GM23338 (cell line): ENCODE measurements at regions not wholly inside any gene's neighbourhood (a gene's known extent, or its start where the extent isn't known, plus 50 kb on each side); places are given as distances from the start of the nearest gene placed in this dataset.

Experiments
- ATAC-seq: fragments of 200-7000 bp; cut with Tn5 transposase; 3 replicates; pipeline ENCODE4 v1.9.1; 2020
- DNase-seq: peaks from one replicate; pipeline ENCODE4 v3.0.0-alpha.2; 2015; ENCODE audit warnings: low spot score
- H2AFZ ChIP-seq: fragments of 200-600 bp; sonication (generic); 2 replicates; pipeline ENCODE4 v1.8.0; 2016; ENCODE audit warnings: antibody characterized with exemption, mild to moderate bottlenecking, moderate library complexity
- H3F3A ChIP-seq: fragments of 200-600 bp; sonication (generic); replicated peaks from 2 replicates; pipeline ENCODE4 v1.8.0; 2017; ENCODE audit warnings: antibody characterized with exemption, mixed run types, low read depth
- H3K27ac ChIP-seq: fragments of 200-600 bp; sonication (generic); 2 replicates; pipeline ENCODE4 v1.6.1; 2016; ENCODE audit warnings: low read depth
- H3K27me3 ChIP-seq: fragments of 200-600 bp; sonication (generic); 2 replicates; pipeline ENCODE4 v1.8.0; 2016; ENCODE audit warnings: mild to moderate bottlenecking, mixed run types, moderate library complexity; ENCODE audit not compliant: insufficient read depth
- H3K36me3 ChIP-seq: fragments of 200-600 bp; sonication (generic); 2 replicates; pipeline ENCODE4 v1.8.0; 2016; ENCODE audit warnings: mild to moderate bottlenecking; ENCODE audit not compliant: insufficient read depth
- H3K4me1 ChIP-seq: fragments of 200-600 bp; sonication (generic); 2 replicates; pipeline ENCODE4 v1.8.0; 2016; ENCODE audit warnings: mild to moderate bottlenecking, moderate library complexity; ENCODE audit not compliant: insufficient read depth
- H3K4me2 ChIP-seq: fragments of 200-600 bp; sonication (generic); 2 replicates; pipeline ENCODE4 v1.7.1; 2017; ENCODE audit warnings: mixed run types
- H3K4me3 ChIP-seq: fragments of 200-600 bp; sonication (generic); 2 replicates; pipeline ENCODE4 v1.6.1; 2016; ENCODE audit warnings: mixed run types
- H3K79me2 ChIP-seq: fragments of 200-600 bp; sonication (generic); replicated peaks from 2 replicates; pipeline ENCODE4 v1.8.0; 2017; ENCODE audit warnings: mild to moderate bottlenecking; ENCODE audit not compliant: insufficient read depth
- H3K9me2 ChIP-seq: fragments of 200-600 bp; sonication (generic); 2 replicates; pipeline ENCODE4 v1.8.0; 2017; ENCODE audit not compliant: insufficient read depth
- H4K20me1 ChIP-seq: fragments of 200-600 bp; sonication (generic); replicated peaks from 2 replicates; pipeline ENCODE4 v1.8.0; 2017; ENCODE audit warnings: mild to moderate bottlenecking; ENCODE audit not compliant: insufficient read depth
- H3K27ac Mint-ChIP-seq: 2 replicates; pipeline ENCODE4 v1.8.0; 2020; ENCODE audit warnings: inconsistent platforms, mild to moderate bottlenecking, moderate library complexity, mixed read lengths
- H3K27me3 Mint-ChIP-seq: 3 replicates; pipeline ENCODE4 v1.8.0; 2022; ENCODE audit warnings: low read depth, mild to moderate bottlenecking, moderate library complexity, mixed read lengths, inconsistent platforms; ENCODE audit not compliant: insufficient read depth, poor library complexity
- H3K36me3 Mint-ChIP-seq: 3 replicates; pipeline ENCODE4 v1.8.0; 2021; ENCODE audit warnings: low read depth, mild to moderate bottlenecking, inconsistent platforms, moderate library complexity, mixed read lengths
- H3K4me1 Mint-ChIP-seq: 3 replicates; pipeline ENCODE4 v1.8.0; 2020; ENCODE audit warnings: mild to moderate bottlenecking, inconsistent platforms, mixed read lengths
- H3K4me3 Mint-ChIP-seq: 3 replicates; pipeline ENCODE4 v1.8.0; 2021; ENCODE audit warnings: moderate library complexity, mild to moderate bottlenecking, inconsistent platforms, mixed read lengths
- H3K9me3 Mint-ChIP-seq: 3 replicates; pipeline ENCODE4 v1.8.0; 2020; ENCODE audit warnings: moderate library complexity, mild to moderate bottlenecking, inconsistent platforms, mixed read lengths
- CREB1 ChIP-seq: fragments of 250-450 bp; sonication (Bioruptor Pico); IDR thresholded peaks from 2 replicates; pipeline ENCODE4 v1.5.0; 2020; ENCODE audit warnings: low read depth, mild to moderate bottlenecking, moderate library complexity
- ETS1 ChIP-seq: IDR thresholded peaks from 2 replicates; pipeline ENCODE4 v1.6.1; 2016; ENCODE audit warnings: antibody characterized with exemption
- EZH2 ChIP-seq: fragments of 200-600 bp; sonication (generic); IDR thresholded peaks from one replicate; pipeline ENCODE4 v1.8.0; 2017; ENCODE audit warnings: antibody characterized with exemption, mild to moderate bottlenecking, low read depth; ENCODE audit not compliant: unreplicated experiment
- EZH2phosphoT487 ChIP-seq: fragments of 200-600 bp; sonication (generic); IDR thresholded peaks from one replicate; pipeline ENCODE4 v1.8.1; 2018; ENCODE audit warnings: antibody characterized with exemption; ENCODE audit not compliant: unreplicated experiment
- JUNB ChIP-seq: IDR thresholded peaks from one replicate; pipeline ENCODE4 v1.6.1; 2016; ENCODE audit warnings: antibody characterized with exemption; ENCODE audit not compliant: unreplicated experiment
- NANOG ChIP-seq: IDR thresholded peaks from 2 replicates; pipeline ENCODE4 v1.6.1; 2016; ENCODE audit warnings: antibody characterized with exemption, borderline replicate concordance
- POLR2AphosphoS5 ChIP-seq: IDR thresholded peaks from 2 replicates; pipeline ENCODE4 v1.6.1; 2016; ENCODE audit warnings: antibody characterized with exemption, low read depth
- REST ChIP-seq: IDR thresholded peaks from one replicate; pipeline ENCODE4 v1.6.1; 2018; ENCODE audit warnings: antibody characterized with exemption; ENCODE audit not compliant: unreplicated experiment
- STAT1 ChIP-seq: IDR thresholded peaks from one replicate; pipeline ENCODE4 v1.6.1; 2016; ENCODE audit warnings: antibody characterized with exemption; ENCODE audit not compliant: unreplicated experiment
- ZNF114 ChIP-seq: fragments of 250-450 bp; sonication (Bioruptor Pico); IDR thresholded peaks from 2 replicates; pipeline ENCODE4 v1.5.0; 2020; ENCODE audit warnings: mild to moderate bottlenecking, moderate library complexity
- ZNF331 ChIP-seq: fragments of 250-450 bp; sonication (Bioruptor Pico); IDR thresholded peaks from 2 replicates; pipeline ENCODE4 v1.5.0; 2020; ENCODE audit warnings: low read depth, mild to moderate bottlenecking, moderate library complexity
- TF ChIP-seq, protein P1 (sequence below): fragments of 250-450 bp; sonication (Bioruptor Pico); IDR thresholded peaks from 2 replicates; pipeline ENCODE4 v1.5.0; 2020; ENCODE audit warnings: mild to moderate bottlenecking, moderate library complexity
- TF ChIP-seq, protein P2 (sequence below), 2 experiments: fragments of 200-600 bp in 1 of 2; sonication (generic) in 1 of 2; conservative IDR thresholded peaks; 2 replicates each; pipeline versions ENCODE4 v1.5.1 to v1.6.1; 2016 to 2017; ENCODE audit warnings: antibody characterized with exemption in 2 of 2, low read depth in 2 of 2, mild to moderate bottlenecking in 2 of 2, moderate library complexity in 1 of 2

GRCh38 chr2:193303464-193303863 lies 1108.7 kb upstream of the TMEFF2 start:
- Mint-ChIP-seq H3K9me3 (no peaks in the 10 kb centered on the region), H3K4me3 (no peak overlapping the region), H3K27ac (no peak overlapping the region), H3K36me3 (no peaks in the 10 kb centered on the region), H3K27me3 (no peaks in the 10 kb centered on the region), H3K4me1 (peaks cover 10% of the 10 kb centered on the region)
- Histone ChIP-seq H3K27me3 (no peaks in the 10 kb centered on the region), H3K79me2 (no peaks in the 10 kb centered on the region), H2AFZ (no peak overlapping the region), H3K4me2 (no peak overlapping the region), H3K36me3 (no peaks in the 10 kb centered on the region), H3K4me3 (no peak overlapping the region), H3K27ac (no peak overlapping the region), H3K4me1 (peaks cover 5% of the 10 kb centered on the region), H4K20me1 (no peaks in the 10 kb centered on the region), H3F3A (no peaks in the 10 kb centered on the region), H3K9me2 (no peaks in the 10 kb centered on the region)
- TF ChIP-seq, protein P1, sequence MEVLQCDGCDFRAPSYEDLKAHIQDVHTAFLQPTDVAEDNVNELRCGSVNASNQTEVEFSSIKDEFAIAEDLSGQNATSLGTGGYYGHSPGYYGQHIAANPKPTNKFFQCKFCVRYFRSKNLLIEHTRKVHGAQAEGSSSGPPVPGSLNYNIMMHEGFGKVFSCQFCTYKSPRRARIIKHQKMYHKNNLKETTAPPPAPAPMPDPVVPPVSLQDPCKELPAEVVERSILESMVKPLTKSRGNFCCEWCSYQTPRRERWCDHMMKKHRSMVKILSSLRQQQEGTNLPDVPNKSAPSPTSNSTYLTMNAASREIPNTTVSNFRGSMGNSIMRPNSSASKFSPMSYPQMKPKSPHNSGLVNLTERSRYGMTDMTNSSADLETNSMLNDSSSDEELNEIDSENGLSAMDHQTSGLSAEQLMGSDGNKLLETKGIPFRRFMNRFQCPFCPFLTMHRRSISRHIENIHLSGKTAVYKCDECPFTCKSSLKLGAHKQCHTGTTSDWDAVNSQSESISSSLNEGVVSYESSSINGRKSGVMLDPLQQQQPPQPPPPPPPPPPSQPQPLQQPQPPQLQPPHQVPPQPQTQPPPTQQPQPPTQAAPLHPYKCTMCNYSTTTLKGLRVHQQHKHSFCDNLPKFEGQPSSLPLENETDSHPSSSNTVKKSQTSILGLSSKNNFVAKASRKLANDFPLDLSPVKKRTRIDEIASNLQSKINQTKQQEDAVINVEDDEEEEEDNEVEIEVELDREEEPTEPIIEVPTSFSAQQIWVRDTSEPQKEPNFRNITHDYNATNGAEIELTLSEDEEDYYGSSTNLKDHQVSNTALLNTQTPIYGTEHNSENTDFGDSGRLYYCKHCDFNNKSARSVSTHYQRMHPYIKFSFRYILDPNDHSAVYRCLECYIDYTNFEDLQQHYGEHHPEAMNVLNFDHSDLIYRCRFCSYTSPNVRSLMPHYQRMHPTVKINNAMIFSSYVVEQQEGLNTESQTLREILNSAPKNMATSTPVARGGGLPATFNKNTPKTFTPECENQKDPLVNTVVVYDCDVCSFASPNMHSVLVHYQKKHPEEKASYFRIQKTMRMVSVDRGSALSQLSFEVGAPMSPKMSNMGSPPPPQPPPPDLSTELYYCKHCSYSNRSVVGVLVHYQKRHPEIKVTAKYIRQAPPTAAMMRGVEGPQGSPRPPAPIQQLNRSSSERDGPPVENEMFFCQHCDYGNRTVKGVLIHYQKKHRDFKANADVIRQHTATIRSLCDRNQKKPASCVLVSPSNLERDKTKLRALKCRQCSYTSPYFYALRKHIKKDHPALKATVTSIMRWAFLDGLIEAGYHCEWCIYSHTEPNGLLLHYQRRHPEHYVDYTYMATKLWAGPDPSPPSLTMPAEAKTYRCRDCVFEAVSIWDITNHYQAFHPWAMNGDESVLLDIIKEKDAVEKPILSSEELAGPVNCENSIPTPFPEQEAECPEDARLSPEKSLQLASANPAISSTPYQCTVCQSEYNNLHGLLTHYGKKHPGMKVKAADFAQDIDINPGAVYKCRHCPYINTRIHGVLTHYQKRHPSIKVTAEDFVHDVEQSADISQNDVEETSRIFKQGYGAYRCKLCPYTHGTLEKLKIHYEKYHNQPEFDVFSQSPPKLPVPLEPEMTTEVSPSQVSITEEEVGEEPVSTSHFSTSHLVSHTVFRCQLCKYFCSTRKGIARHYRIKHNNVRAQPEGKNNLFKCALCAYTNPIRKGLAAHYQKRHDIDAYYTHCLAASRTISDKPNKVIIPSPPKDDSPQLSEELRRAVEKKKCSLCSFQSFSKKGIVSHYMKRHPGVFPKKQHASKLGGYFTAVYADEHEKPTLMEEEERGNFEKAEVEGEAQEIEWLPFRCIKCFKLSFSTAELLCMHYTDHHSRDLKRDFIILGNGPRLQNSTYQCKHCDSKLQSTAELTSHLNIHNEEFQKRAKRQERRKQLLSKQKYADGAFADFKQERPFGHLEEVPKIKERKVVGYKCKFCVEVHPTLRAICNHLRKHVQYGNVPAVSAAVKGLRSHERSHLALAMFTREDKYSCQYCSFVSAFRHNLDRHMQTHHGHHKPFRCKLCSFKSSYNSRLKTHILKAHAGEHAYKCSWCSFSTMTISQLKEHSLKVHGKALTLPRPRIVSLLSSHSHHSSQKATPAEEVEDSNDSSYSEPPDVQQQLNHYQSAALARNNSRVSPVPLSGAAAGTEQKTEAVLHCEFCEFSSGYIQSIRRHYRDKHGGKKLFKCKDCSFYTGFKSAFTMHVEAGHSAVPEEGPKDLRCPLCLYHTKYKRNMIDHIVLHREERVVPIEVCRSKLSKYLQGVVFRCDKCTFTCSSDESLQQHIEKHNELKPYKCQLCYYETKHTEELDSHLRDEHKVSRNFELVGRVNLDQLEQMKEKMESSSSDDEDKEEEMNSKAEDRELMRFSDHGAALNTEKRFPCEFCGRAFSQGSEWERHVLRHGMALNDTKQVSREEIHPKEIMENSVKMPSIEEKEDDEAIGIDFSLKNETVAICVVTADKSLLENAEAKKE (CRISPR knock-in tag) = no peak
- TF ChIP-seq REST (no peak), NANOG (no peak), ZNF331 (CRISPR knock-in tag) (no peak), ETS1 (no peak), CREB1 (CRISPR knock-in tag) (no peak), STAT1 (no peak), JUNB (no peak), EZH2 (no peak), ZNF114 (CRISPR knock-in tag) (no peak), EZH2phosphoT487 (no peak), POLR2AphosphoS5 (no peak)
- TF ChIP-seq, protein P2, sequence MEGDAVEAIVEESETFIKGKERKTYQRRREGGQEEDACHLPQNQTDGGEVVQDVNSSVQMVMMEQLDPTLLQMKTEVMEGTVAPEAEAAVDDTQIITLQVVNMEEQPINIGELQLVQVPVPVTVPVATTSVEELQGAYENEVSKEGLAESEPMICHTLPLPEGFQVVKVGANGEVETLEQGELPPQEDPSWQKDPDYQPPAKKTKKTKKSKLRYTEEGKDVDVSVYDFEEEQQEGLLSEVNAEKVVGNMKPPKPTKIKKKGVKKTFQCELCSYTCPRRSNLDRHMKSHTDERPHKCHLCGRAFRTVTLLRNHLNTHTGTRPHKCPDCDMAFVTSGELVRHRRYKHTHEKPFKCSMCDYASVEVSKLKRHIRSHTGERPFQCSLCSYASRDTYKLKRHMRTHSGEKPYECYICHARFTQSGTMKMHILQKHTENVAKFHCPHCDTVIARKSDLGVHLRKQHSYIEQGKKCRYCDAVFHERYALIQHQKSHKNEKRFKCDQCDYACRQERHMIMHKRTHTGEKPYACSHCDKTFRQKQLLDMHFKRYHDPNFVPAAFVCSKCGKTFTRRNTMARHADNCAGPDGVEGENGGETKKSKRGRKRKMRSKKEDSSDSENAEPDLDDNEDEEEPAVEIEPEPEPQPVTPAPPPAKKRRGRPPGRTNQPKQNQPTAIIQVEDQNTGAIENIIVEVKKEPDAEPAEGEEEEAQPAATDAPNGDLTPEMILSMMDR (conservative IDR thresholded peaks at IDR 0.05; ENCODE audit: low read depth in 2 of 2) = no peak
- DNase-seq = no peak
- ATAC-seq = no peak
